WTC11 (cell line): ENCODE measurements at regions not wholly inside any gene's neighbourhood (a gene's known extent, or its start where the extent isn't known, plus 50 kb on each side); places are given as distances from the start of the nearest gene placed in this dataset.

Source experiments
- JUN ChIP-seq: sonication (generic); formaldehyde crosslinking; IDR thresholded peaks from 2 replicates; pipeline ENCODE4 v1.8.0; 2023; ENCODE audit warnings: mild to moderate bottlenecking, missing genetic modification reagents
- TF ChIP-seq, protein P1 (sequence below): sonication (generic); formaldehyde crosslinking; IDR thresholded peaks from 2 replicates; pipeline ENCODE4 v1.8.1; 2023; ENCODE audit warnings: mild to moderate bottlenecking, missing genetic modification reagents
- TF ChIP-seq, protein P2 (sequence below): fragments of 200-600 bp; IDR thresholded peaks from 2 replicates; pipeline ENCODE4 v1.8.0; 2022; ENCODE audit warnings: antibody characterized with exemption
- TF ChIP-seq, protein P3 (sequence below): fragments of 250-450 bp; sonication (Bioruptor Pico); IDR thresholded peaks from 2 replicates; pipeline ENCODE4 v1.9.0; 2021; ENCODE audit warnings: moderate library complexity, mild to moderate bottlenecking, inconsistent platforms, borderline replicate concordance
- TF ChIP-seq, protein P4 (sequence below): sonication (generic); formaldehyde crosslinking; IDR thresholded peaks from 2 replicates; pipeline ENCODE4 v1.8.1; 2023; ENCODE audit warnings: mild to moderate bottlenecking, moderate library complexity, missing genetic modification reagents

- TF ChIP-seq, protein P1, sequence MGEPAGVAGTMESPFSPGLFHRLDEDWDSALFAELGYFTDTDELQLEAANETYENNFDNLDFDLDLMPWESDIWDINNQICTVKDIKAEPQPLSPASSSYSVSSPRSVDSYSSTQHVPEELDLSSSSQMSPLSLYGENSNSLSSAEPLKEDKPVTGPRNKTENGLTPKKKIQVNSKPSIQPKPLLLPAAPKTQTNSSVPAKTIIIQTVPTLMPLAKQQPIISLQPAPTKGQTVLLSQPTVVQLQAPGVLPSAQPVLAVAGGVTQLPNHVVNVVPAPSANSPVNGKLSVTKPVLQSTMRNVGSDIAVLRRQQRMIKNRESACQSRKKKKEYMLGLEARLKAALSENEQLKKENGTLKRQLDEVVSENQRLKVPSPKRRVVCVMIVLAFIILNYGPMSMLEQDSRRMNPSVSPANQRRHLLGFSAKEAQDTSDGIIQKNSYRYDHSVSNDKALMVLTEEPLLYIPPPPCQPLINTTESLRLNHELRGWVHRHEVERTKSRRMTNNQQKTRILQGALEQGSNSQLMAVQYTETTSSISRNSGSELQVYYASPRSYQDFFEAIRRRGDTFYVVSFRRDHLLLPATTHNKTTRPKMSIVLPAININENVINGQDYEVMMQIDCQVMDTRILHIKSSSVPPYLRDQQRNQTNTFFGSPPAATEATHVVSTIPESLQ, result no peak
- TF ChIP-seq, protein P2, sequence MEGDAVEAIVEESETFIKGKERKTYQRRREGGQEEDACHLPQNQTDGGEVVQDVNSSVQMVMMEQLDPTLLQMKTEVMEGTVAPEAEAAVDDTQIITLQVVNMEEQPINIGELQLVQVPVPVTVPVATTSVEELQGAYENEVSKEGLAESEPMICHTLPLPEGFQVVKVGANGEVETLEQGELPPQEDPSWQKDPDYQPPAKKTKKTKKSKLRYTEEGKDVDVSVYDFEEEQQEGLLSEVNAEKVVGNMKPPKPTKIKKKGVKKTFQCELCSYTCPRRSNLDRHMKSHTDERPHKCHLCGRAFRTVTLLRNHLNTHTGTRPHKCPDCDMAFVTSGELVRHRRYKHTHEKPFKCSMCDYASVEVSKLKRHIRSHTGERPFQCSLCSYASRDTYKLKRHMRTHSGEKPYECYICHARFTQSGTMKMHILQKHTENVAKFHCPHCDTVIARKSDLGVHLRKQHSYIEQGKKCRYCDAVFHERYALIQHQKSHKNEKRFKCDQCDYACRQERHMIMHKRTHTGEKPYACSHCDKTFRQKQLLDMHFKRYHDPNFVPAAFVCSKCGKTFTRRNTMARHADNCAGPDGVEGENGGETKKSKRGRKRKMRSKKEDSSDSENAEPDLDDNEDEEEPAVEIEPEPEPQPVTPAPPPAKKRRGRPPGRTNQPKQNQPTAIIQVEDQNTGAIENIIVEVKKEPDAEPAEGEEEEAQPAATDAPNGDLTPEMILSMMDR, result no peak
- TF ChIP-seq, protein P3, sequence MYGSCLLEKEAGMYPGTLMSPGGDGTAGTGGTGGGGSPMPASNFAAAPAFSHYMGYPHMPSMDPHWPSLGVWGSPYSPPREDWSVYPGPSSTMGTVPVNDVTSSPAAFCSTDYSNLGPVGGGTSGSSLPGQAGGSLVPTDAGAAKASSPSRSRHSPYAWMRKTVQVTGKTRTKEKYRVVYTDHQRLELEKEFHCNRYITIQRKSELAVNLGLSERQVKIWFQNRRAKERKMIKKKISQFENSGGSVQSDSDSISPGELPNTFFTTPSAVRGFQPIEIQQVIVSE (CRISPR knock-in tag), result no peak
- TF ChIP-seq, protein P4, sequence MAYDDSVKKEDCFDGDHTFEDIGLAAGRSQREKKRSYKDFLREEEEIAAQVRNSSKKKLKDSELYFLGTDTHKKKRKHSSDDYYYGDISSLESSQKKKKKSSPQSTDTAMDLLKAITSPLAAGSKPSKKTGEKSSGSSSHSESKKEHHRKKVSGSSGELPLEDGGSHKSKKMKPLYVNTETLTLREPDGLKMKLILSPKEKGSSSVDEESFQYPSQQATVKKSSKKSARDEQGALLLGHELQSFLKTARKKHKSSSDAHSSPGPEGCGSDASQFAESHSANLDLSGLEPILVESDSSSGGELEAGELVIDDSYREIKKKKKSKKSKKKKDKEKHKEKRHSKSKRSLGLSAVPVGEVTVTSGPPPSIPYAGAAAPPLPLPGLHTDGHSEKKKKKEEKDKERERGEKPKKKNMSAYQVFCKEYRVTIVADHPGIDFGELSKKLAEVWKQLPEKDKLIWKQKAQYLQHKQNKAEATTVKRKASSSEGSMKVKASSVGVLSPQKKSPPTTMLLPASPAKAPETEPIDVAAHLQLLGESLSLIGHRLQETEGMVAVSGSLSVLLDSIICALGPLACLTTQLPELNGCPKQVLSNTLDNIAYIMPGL (CRISPR knock-in tag), result no peak
- no peak for TF ChIP-seq JUN
Measured at GRCh38 chr10:21075880-21076279, 178.8 kb upstream of the NEBL start.
